GM19023 (cell line): ENCODE measurements at regions not wholly inside any gene's neighbourhood (a gene's known extent, or its start where the extent isn't known, plus 50 kb on each side); places are given as distances from the start of the nearest gene placed in this dataset.
"Not testable (repeated sequence)": the region's sequence is repeated elsewhere in the genome, so short reads cannot be mapped to it uniquely, and the experiment has no call there.

Experiments used
- ATAC-seq: cut with Tn5 transposase; IDR thresholded peaks from one replicate; pipeline ENCODE4 v1.9.1; 2021; ENCODE audit warnings: mild to moderate bottlenecking, moderate library complexity; ENCODE audit not compliant: unreplicated experiment

- ATAC-seq = no peak
Observed at GRCh38 chr18:44564922-44565321, 115.8 kb upstream of the SETBP1 start.

- no peak for ATAC-seq
Observed at GRCh38 chr18:44568342-44568741, 112.3 kb upstream of the SETBP1 start.

- ATAC-seq = no peak
Observed at GRCh38 chr18:44568986-44569385, 111.7 kb upstream of the SETBP1 start.

GRCh38 chr18:44569391-44570055 is 111.2 kb upstream of the SETBP1 start:
- no peak for ATAC-seq

GRCh38 chr18:44579028-44579702 is 101.5 kb upstream of the SETBP1 start:
- ATAC-seq = no peak

GRCh38 chr18:44579745-44580144 is 100.9 kb upstream of the SETBP1 start:
- no peak for ATAC-seq

GRCh38 chr18:44580159-44580558 is 100.5 kb upstream of the SETBP1 start:
- no peak for ATAC-seq

- not testable (repeated sequence) for ATAC-seq
Observed at GRCh38 chr18:44580782-44581181, 99.9 kb upstream of the SETBP1 start.

- no peak for ATAC-seq
Observed at GRCh38 chr18:44582456-44582855, 98.2 kb upstream of the SETBP1 start.

GRCh38 chr18:44584900-44585299 is 95.8 kb upstream of the SETBP1 start:
- no peak for ATAC-seq

GRCh38 chr18:44586782-44587524 is 93.7 kb upstream of the SETBP1 start:
- ATAC-seq = no peak

GRCh38 chr18:44588508-44588907 is 92.2 kb upstream of the SETBP1 start:
- ATAC-seq = no peak

- ATAC-seq = no peak
Observed at GRCh38 chr18:44589693-44590355, 90.9 kb upstream of the SETBP1 start.

- no peak for ATAC-seq
Observed at GRCh38 chr18:44590956-44591670, 89.6 kb upstream of the SETBP1 start.

- ATAC-seq = no peak
Observed at GRCh38 chr18:44592639-44593038, 88.0 kb upstream of the SETBP1 start.

- ATAC-seq = no peak
Observed at GRCh38 chr18:44594799-44595467, 85.8 kb upstream of the SETBP1 start.

- no peak for ATAC-seq
Observed at GRCh38 chr18:44597797-44598196, 82.9 kb upstream of the SETBP1 start.

- no peak for ATAC-seq
Observed at GRCh38 chr18:44598514-44598913, 82.2 kb upstream of the SETBP1 start.

GRCh38 chr18:44599412-44599811 is 81.3 kb upstream of the SETBP1 start:
- no peak for ATAC-seq

GRCh38 chr18:44601447-44601846 is 79.2 kb upstream of the SETBP1 start:
- no peak for ATAC-seq
